Gastroesophageal sphincter (tissue), 3 donors: ENCODE measurements at regions not wholly inside any gene's neighbourhood (a gene's known extent, or its start where the extent isn't known, plus 50 kb on each side); places are given as distances from the start of the nearest gene placed in this dataset.

Source experiments
- EP300 ChIP-seq: sonication (generic); formaldehyde crosslinking; IDR thresholded peaks from one replicate; pipeline ENCODE4 v1.6.1; 2017; ENCODE audit warnings: antibody characterized with exemption, mild to moderate bottlenecking
- POLR2A ChIP-seq, 2 donors: fragments of 450-650 bp; IDR thresholded peaks; one replicate each; pipeline ENCODE4 v1.6.1; 2017; ENCODE audit warnings: antibody characterized with exemption in 2 of 2, mild to moderate bottlenecking in 2 of 2, moderate library complexity in 1 of 2
- POLR2AphosphoS5 ChIP-seq: sonication (generic); formaldehyde crosslinking; IDR thresholded peaks from one replicate; pipeline ENCODE4 v1.6.1; 2017; ENCODE audit warnings: antibody characterized with exemption
- TF ChIP-seq, protein P1 (sequence below), 4 experiments: fragments of 200-600 bp in 2 of 4; fragments of 450-650 bp in 2 of 4; sonication (generic) in 1 of 4; IDR thresholded peaks; one replicate each; pipeline ENCODE4 v1.5.1; 2017 to 2019; ENCODE audit warnings: antibody characterized with exemption in 4 of 4, mild to moderate bottlenecking in 2 of 4, moderate library complexity in 2 of 4

DNA sequence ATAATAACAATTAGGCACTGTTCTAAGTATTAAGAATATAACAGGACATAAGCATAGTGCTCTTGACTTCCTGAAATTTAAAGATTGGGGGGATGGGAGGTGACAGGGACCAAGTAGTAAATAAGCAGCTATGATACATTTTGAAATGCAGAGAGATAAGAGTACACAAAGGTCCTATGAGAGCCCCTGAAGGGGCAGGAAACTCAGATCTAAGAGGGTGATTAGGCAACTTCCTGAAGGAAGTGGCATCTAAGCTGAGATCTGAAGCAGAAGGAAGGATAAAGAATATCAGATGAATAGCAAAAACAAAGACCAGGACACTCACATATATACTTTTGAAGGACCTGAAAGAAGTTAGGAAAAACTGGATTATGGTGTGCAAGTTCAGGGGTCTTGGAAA is 415.2 kb upstream of the FRG2C start:
- TF ChIP-seq, protein P1, sequence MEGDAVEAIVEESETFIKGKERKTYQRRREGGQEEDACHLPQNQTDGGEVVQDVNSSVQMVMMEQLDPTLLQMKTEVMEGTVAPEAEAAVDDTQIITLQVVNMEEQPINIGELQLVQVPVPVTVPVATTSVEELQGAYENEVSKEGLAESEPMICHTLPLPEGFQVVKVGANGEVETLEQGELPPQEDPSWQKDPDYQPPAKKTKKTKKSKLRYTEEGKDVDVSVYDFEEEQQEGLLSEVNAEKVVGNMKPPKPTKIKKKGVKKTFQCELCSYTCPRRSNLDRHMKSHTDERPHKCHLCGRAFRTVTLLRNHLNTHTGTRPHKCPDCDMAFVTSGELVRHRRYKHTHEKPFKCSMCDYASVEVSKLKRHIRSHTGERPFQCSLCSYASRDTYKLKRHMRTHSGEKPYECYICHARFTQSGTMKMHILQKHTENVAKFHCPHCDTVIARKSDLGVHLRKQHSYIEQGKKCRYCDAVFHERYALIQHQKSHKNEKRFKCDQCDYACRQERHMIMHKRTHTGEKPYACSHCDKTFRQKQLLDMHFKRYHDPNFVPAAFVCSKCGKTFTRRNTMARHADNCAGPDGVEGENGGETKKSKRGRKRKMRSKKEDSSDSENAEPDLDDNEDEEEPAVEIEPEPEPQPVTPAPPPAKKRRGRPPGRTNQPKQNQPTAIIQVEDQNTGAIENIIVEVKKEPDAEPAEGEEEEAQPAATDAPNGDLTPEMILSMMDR (IDR thresholded peaks at IDR 0.05): no peak
- TF ChIP-seq POLR2AphosphoS5: no peak
- TF ChIP-seq EP300: no peak
- no peak for TF ChIP-seq POLR2A (IDR thresholded peaks at IDR 0.05)
